HL-60 (cell line): ENCODE measurements at regions not wholly inside any gene's neighbourhood (a gene's known extent, or its start where the extent isn't known, plus 50 kb on each side); places are given as distances from the start of the nearest gene placed in this dataset.

ENCODE experiments used
- CTCF ChIP-seq: IDR thresholded peaks from one replicate; pipeline ENCODE4 v1.5.1; 2011; ENCODE audit warnings: low read length, control low read depth, inconsistent platforms; ENCODE audit not compliant: insufficient read depth
- POLR2AphosphoS5 ChIP-seq: IDR thresholded peaks from 2 replicates; pipeline ENCODE4 v1.6.1; 2012; ENCODE audit warnings: low read depth
- TF ChIP-seq, protein P1 (sequence below): IDR thresholded peaks from 2 replicates; pipeline ENCODE4 v1.6.1; 2012; ENCODE audit warnings: low read depth; ENCODE audit not compliant: insufficient replicate concordance

DNA sequence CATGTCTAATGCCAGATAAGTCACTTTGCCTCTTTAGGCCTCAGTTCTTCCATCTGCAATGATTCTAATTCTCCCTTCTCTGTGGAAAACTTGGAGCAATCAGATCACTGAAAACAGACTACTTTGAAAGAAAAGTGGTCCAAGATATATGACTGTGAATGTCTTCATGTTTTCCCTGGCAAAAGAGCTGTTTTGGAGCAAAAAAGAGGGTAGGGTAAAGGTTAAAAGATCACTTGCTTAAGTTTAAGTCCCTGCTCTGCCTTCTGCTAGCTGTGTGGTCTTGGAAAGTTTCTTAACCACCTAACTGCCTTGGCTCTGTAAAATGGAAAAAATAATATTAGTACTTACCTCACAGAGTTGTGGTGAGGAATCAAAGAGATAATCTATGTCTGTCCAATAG, 140.3 kb upstream of the PAK3 start:
- TF ChIP-seq CTCF, result no peak
- TF ChIP-seq, protein P1, sequence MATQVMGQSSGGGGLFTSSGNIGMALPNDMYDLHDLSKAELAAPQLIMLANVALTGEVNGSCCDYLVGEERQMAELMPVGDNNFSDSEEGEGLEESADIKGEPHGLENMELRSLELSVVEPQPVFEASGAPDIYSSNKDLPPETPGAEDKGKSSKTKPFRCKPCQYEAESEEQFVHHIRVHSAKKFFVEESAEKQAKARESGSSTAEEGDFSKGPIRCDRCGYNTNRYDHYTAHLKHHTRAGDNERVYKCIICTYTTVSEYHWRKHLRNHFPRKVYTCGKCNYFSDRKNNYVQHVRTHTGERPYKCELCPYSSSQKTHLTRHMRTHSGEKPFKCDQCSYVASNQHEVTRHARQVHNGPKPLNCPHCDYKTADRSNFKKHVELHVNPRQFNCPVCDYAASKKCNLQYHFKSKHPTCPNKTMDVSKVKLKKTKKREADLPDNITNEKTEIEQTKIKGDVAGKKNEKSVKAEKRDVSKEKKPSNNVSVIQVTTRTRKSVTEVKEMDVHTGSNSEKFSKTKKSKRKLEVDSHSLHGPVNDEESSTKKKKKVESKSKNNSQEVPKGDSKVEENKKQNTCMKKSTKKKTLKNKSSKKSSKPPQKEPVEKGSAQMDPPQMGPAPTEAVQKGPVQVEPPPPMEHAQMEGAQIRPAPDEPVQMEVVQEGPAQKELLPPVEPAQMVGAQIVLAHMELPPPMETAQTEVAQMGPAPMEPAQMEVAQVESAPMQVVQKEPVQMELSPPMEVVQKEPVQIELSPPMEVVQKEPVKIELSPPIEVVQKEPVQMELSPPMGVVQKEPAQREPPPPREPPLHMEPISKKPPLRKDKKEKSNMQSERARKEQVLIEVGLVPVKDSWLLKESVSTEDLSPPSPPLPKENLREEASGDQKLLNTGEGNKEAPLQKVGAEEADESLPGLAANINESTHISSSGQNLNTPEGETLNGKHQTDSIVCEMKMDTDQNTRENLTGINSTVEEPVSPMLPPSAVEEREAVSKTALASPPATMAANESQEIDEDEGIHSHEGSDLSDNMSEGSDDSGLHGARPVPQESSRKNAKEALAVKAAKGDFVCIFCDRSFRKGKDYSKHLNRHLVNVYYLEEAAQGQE, result no peak
- no peak for TF ChIP-seq POLR2AphosphoS5
